ENCODE measurements at regions not wholly inside any gene's neighbourhood (a gene's known extent, or its start where the extent isn't known, plus 50 kb on each side); places are given as distances from the start of the nearest gene placed in this dataset.

GRCh38 chrX:63929608-63930007, 144.6 kb upstream of the ARHGEF9 start (continued):
- TF ChIP-seq TP53 (CRISPR knock-in tag; IDR thresholded peaks at IDR 0.05) = no peak
- no peak for TF ChIP-seq FOXP1 (CRISPR knock-in tag; IDR thresholded peaks at IDR 0.05; ENCODE audit: borderline replicate concordance)
- TF ChIP-seq ZNF532 (CRISPR knock-in tag; IDR thresholded peaks at IDR 0.05; ENCODE audit: borderline replicate concordance) = no peak
- no peak for TF ChIP-seq ZNF317 (CRISPR knock-in tag; IDR thresholded peaks at IDR 0.05; ENCODE audit: borderline replicate concordance, low read depth)
- no peak for TF ChIP-seq ZNF425 (CRISPR knock-in tag; conservative IDR thresholded peaks at IDR 0.05)
- TF ChIP-seq USF1 (CRISPR knock-in tag; IDR thresholded peaks at IDR 0.05) = no peak

- no peak overlapping the region for H3K4me3 Mint-ChIP-seq
- POLR2A ChIA-PET = no interaction called here
- TF ChIP-seq ATF1 (CRISPR knock-in tag; IDR thresholded peaks at IDR 0.05) = no peak
- TF ChIP-seq TEAD4 (CRISPR knock-in tag; IDR thresholded peaks at IDR 0.05) = no peak
- no peak for TF ChIP-seq HMGXB4 (CRISPR knock-in tag; IDR thresholded peaks at IDR 0.05)
- TF ChIP-seq MAX (CRISPR knock-in tag; IDR thresholded peaks at IDR 0.05) = no peak
- TF ChIP-seq EMX1 (CRISPR knock-in tag; IDR thresholded peaks at IDR 0.05) = no peak
- TF ChIP-seq ZNF512 (CRISPR knock-in tag; IDR thresholded peaks at IDR 0.05; ENCODE audit: borderline replicate concordance) = no peak
- no peak for TF ChIP-seq HMGA2 (CRISPR knock-in tag; IDR thresholded peaks at IDR 0.05)
- TF ChIP-seq MXD4 (CRISPR knock-in tag; IDR thresholded peaks at IDR 0.05; ENCODE audit: borderline replicate concordance) = no peak
- ATAC-seq (no peak), DNase-seq (ENCODE audit: low spot score) (no peak)
- peaks cover 6% of the 10 kb centered on the region; the same call in 1 of the 2 replicates for H3K4me1 Mint-ChIP-seq
- peaks cover 14% of the 10 kb centered on the region for H3K9me3 Mint-ChIP-seq
- no peaks in the 10 kb centered on the region for H3K27me3 Mint-ChIP-seq (ENCODE audit: low read depth)
- CTCF ChIA-PET = no interaction called here
- no peak overlapping the region for H3K27ac Mint-ChIP-seq
- peaks cover 8% of the 10 kb centered on the region; the same call in 1 of the 2 replicates for H3K36me3 Mint-ChIP-seq
Measured at GRCh38 chrX:63927848-63928247, 142.8 kb upstream of the ARHGEF9 start.

All from WTC11 (cell line).